HG03469 (cell line): ENCODE measurements at regions not wholly inside any gene's neighbourhood (a gene's known extent, or its start where the extent isn't known, plus 50 kb on each side); places are given as distances from the start of the nearest gene placed in this dataset.

ENCODE experiments used
- ATAC-seq: cut with Tn5 transposase; IDR thresholded peaks from one replicate; pipeline ENCODE4 v1.9.1; 2021; ENCODE audit warnings: mild to moderate bottlenecking, moderate library complexity, moderate number of reproducible peaks; ENCODE audit not compliant: unreplicated experiment

GRCh38 chr11:15723966-15724365, 609.2 kb downstream of the INSC start:
- no peak for ATAC-seq

DNA sequence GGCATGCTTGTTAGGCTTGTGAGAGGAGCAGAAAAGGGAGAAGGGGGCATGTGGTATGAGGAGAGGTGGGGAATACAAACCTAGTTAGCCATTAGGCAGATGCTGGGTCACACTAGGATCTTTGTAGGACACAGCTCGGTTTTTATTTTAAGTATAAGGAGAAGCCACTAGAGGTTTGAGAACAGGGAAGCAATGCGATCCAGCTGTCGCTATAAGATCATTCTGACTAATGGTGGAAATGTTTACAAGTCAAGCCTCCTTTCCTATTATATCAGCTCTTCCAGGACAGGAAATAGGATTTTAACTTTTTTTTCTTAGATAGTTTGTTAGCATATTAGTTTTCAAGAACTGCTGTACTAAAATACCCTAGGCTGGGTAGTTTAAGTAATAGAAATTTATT, 609.9 kb downstream of the INSC start:
- ATAC-seq, result no peak

GRCh38 chr11:15725246-15725645, 610.5 kb downstream of the INSC start:
- no peak for ATAC-seq

DNA sequence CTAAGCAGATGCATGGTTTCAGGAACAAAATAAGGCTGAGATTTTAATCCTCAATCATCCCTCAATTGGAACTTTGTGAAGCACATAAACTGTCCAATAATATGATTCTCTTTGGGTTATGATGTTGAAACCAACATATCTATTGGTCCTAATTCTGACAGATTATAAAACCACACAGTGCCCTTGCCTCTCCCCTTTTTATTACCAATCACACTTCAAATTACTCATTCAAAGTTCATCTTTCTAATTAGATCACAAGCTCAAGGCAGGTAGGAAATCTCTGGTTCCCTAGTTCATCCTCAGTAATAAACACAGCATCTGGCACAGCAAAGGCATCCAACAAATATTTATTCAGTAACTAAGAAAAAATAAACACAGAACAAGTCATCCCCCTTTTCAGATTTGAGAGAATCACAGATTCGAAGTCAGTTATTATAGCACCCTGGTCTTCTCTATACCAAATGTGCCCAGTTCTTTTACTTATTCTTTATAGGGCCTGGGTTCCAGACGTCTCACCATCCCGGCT, 611.6 kb downstream of the INSC start:
- ATAC-seq, result no peak

DNA sequence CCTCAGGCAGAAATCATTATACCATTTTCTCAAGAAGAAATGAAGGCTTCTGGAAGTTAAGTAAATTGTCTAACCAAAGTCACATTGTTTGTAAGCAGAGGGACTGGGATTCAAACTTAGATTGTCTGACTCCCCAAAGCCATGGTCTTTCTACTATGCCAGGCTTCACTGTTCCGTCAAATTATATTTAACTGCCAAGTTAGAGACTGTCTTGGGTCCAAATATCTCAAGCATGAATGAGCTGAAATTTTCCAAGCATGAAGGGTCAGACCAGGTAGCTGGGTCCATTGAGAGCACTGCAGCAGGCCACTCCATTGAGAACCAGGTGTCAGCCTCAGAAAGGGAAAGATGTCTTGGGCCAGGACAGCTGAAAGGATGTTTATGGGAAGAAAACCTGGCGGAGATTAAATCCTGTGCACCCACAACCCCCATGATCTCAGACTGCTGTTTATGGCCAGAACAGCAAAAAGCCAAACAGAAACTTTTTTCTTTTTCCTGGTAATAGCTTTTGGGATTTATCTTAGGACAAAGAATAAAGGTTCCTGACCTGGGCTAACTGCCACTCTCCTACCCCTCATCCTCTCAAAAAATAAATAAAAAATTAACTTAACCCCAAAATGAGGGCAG, 612.3 kb downstream of the INSC start:
- ATAC-seq, result no peak

- no peak for ATAC-seq
Measured at GRCh38 chr11:15727520-15727914, 612.8 kb downstream of the INSC start.

GRCh38 chr11:15728207-15728606, 613.5 kb downstream of the INSC start:
- ATAC-seq, result no peak

DNA sequence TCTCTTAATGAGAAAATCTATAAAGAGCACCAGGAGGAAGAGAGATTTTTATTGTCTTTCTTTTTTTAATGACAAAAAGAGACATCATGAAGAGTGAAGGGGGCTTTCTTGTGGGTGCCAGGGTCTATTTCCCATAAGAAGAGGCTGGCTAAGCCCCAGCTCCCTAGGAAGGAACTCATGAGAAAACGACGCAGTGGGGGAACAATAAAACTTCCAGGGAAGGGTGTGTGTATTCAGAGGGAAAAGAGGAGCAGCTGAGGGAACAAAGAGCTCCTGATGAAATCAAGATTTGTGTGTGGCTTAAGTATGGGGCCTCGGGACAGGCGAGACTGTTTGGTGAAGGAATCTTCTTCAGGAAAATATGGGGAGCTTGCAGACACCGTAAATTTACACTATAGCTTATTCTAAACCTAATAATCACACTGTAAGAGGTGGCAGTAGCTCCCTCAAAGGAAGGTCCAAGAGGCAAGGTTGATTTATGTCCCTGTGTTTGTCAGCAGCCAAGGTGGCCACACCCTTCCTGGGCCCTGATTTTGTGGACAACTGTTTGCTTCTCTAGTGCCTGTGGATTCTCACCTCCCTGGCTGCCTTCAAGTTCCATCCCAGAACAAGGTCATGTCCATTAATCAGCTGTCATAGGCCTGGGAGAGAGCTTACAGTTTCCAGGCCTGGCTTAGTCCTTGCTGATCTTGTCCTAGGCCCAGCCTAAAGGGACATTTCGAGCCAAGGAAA, 615.7 kb downstream of the INSC start:
- ATAC-seq, result no peak

DNA sequence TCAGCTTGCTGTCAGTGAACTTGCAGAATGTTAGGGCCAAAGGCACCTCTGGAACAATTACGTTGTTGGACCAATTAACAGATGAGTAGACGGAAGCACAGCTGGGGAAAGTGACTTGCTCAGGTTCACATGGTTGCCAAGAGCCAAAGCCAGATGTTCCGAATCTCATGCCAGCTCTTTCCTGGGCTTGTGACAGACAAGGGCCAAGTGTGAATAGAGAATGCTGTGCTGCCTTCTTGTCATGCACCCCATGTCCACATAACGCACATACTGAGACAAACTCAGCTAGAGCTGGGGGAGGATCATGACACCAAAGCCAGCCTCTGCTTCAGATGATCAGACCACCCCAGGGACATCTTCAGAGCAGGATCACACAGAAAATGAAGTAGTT, 616.3 kb downstream of the INSC start:
- ATAC-seq, result no peak

DNA sequence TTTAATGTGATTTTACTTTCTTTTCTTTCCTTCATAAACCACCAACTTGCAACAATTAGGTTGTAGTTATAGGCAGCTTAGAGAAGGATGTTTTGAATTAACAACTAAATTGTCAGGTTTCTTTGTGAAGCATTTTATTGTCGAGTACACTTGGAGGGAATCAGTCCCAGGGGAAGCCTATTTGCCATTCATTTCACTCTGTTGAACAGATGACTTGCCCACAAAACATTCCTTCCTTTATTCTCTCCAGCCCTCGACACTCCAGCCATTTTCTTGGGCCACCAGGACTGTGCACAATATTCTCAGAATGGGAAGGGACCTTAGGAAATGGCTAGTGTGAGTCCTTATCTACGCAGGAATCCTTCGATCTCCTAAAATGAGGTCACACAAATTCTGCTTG, 620.6 kb downstream of the SOX6 start:
- ATAC-seq, result no peak

GRCh38 chr11:15737320-15737719, 619.0 kb downstream of the SOX6 start:
- ATAC-seq, result no peak

DNA sequence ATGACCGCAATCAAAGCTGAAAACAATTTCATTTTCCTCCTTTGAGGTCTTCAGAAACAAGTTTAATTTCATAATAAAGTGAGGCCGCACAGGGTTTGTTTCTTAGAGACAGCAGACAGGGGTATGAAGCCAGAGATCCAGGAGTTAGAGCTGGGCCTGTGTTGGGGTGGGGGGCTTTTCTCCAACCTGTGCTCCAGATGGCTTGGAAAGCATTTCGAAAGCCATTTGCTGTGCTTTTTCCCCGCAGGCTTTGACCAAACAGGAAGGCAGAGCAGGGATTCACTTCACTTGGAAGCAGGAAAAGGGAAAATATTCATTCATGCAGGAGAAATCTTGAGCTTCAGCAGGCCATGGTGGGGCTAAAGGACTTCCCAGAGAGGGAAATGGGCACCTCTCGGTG, 617.4 kb downstream of the SOX6 start:
- ATAC-seq, result no peak

DNA sequence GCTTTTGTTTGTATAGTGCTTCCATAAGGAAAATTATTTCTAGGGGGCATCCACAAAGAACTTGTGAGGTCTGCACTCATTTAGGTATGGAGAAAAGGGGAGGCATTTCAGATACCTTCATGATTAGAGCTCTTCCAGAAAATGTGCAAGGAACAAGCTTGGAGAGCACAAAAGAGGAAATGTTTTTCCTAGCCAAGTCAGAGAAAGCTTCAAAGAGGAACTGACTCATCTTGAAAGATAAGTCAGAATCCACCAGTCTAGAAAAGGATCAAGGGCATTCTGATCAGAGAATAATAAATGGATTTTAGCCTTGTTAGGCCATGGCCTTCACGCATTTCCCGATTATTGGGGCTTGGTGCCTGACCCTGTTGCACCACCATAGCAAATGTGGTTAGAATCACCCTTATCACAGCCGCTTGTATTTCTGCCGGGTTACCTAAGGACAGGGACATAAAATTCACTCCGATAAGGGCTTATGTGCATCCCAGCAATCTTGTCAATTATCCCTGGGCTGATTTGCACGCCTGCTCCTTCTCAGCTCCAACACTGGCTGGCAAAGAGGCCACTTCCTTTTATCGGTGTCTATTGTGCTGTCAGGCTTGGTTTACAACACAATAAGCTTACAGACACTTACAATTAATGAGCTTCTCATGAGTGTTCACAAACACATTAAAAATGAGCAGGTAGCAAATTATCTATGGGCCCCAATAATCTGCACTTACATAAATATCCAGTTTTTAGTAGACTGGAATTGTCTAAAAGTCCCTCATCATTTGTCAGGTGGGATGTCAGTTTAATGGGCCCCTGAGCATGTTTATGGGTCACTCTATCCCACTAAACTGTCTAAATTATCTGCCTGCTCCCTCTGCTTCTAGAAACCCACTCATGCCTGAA, 613.5 kb downstream of the SOX6 start:
- ATAC-seq, result no peak

GRCh38 chr11:15744693-15745092, 611.7 kb downstream of the SOX6 start:
- no peak for ATAC-seq

GRCh38 chr11:15745266-15745665, 611.1 kb downstream of the SOX6 start:
- no peak for ATAC-seq

DNA sequence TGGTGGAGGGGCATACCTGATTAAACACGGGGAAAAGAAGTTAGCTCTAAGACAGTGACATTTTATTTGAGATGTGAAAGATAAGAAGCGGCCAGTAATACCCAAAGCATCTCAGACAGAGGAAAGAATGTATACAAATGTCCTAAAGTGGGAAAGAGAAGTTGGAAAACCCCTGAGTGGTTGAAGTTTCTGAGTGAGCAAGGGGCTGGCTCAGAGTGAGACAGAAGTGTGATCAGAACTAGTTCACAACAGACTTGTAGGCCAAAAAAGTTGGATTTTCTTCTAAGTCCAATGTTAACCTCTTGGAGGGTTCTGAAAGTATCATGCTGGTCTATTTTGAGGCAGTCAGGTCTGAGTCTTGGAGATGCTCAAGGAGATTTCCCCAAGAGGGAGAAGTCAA, 608.7 kb downstream of the SOX6 start:
- ATAC-seq, result no peak

DNA sequence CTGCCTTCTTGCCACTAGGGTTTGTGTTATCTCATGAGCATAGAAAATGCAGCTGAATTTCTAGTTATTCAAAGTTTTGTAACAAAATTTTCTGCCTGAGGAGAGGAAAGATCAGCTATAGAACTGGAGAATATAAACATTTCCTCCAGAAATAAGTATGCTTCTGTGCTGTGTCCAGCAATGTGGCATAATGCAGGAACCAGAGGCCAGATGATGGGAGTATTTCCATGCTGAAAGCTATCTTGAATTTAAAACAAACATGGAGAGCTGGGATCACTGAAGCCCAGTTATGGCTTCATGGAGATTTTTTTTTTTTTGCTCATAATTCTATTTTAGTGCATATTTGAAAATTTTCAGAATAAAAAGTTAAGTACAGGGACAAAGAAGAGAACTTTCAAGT, 608.2 kb downstream of the SOX6 start:
- ATAC-seq, result no peak

- ATAC-seq, result no peak
Measured at GRCh38 chr11:15748741-15749140, 607.6 kb downstream of the SOX6 start.

DNA sequence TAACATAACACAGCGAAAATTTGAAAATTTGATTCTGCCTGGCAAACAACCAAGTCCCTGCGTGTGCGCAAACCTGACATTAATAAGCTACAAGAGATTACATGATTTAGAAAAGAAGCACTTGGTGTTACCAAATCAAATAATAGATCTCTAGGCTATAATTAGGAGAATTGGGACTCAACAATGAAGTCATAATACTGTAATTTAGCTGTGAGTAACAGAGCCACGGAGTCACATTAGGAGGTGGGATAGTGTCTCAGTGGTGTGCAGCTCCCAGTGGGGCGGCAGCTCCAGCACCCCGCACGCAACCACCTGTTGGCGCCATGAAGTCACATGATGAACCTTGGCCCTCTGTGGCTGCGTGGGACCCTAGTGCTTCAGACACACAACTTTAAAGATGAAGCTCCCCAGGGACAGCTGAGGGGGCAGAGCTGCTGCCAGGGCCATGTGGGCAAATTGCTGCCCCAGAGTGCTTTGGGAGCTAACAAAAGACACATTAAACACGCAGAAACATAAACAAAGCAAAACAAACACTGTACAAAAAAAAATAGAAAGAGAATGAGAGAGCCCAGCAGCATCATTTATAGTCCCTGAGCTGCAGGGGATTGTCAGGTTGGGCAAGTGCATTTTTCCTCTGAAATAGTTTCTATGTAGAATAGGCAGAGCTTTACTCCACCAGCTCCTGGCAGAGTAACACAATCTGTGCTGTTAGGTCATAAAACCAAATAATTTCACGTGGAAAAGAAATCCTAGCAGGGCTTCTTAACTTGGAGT, 605.6 kb downstream of the SOX6 start:
- ATAC-seq, result no peak

DNA sequence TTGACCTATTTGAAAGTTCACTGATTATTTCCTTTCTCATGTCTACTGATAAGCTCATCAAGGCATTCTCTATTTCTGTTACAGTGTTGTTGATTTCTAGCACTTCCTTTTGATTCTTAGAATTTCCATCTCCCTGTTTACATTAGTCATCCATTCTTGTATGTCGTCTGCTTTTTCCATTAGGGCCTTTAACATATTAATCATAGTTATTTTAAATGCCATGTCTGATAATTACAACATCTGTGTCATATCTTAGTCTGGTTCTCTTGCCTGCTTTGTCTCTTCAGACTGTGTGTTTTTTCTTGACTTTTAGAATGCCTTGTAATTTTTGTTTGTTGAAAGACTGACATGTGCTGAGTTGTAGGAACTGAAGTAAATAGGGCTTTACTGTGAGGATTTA, 602.1 kb downstream of the SOX6 start:
- no peak for ATAC-seq
